Testis (tissue), 2 donors: ENCODE measurements at regions not wholly inside any gene's neighbourhood (a gene's known extent, or its start where the extent isn't known, plus 50 kb on each side); places are given as distances from the start of the nearest gene placed in this dataset.

Source experiments
- DNase-seq: peaks from one replicate; pipeline ENCODE4 v3.0.0-alpha.2; 2019
- H3K27ac ChIP-seq, 2 donors: fragments of 200-600 bp; sonication (generic); one replicate each; pipeline ENCODE4 v1.5.1; 2019
- H3K27me3 ChIP-seq: fragments of 200-600 bp; sonication (generic); one replicate; pipeline ENCODE4 v1.5.1; 2019
- H3K36me3 ChIP-seq: fragments of 200-600 bp; sonication (generic); one replicate; pipeline ENCODE4 v1.5.1; 2017; ENCODE audit warnings: low read depth; ENCODE audit errors: missing control alignments
- H3K4me1 ChIP-seq: fragments of 200-600 bp; sonication (generic); one replicate; pipeline ENCODE4 v1.5.1; 2019
- H3K4me3 ChIP-seq, 2 donors: fragments of 200-600 bp; sonication (generic); one replicate each; pipeline ENCODE4 v1.5.1; 2017 to 2019
- H3K9me3 ChIP-seq: fragments of 200-600 bp; sonication (generic); one replicate; pipeline ENCODE4 v1.5.1; 2017
- CTCF ChIP-seq, 3 experiments: fragments of 450-650 bp in 2 of 3; fragments of 200-600 bp in 1 of 3; sonication (generic) in 1 of 3; IDR thresholded peaks; one replicate each; pipeline ENCODE4 v1.5.1; 2016 to 2019; ENCODE audit warnings: antibody characterized with exemption in 3 of 3, mild to moderate bottlenecking in 2 of 3, moderate library complexity in 1 of 3
- POLR2A ChIP-seq: fragments of 450-650 bp; IDR thresholded peaks from one replicate; pipeline ENCODE4 v1.6.1; 2017; ENCODE audit warnings: antibody characterized with exemption, mild to moderate bottlenecking, moderate library complexity
- WGBS, 2 donors: methylation state at CpG; one replicate each; pipeline ENCODE4 v1.1.5; 2018; 5-methylcytosine and 5-hydroxymethylcytosine counted together
- intact Hi-C: fragments of 100-400 bp; cut with DNase I; formaldehyde crosslinking; loops from one replicate; pipeline ENCODE4 v1.15.1; 2023; ENCODE audit warnings: low total_unique reads

DNA sequence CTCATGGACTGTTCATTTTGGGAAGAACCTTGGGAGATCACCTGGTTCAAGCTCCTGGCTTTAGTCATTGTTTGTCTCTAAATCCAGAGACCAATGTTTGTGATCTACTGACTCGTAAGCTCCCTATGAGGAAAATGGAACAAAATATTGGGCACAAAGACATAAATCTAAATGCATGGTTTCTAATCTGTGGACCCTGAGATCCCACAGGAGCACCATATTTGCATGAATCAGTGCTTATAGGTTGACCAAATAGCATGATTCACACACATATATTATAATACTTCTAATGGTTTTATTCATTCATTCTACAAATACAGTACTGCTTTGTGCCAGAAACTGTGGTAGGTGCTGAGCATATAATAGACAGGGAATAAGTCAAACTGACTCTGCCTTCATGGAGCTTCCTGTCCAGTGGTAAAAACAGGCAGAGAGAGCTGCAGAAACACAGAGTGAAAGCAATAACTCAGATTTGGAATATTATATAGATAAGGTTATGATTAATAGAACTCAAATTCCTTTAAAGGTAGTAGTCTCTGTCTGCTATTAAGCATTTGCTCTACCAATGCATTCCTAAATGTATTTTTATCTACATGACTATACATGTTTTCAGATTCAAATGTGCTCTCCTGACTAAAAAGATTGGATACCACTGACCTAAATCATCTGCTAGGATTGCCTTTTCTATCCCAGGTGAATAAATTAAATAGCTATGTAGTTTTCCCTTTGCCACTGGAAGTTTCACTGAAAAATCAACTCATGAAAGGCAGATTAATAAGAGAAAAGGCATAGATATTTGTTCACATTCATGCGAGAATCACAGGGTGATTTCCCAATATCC is 198.6 kb upstream of the CAMK1G start:
- H3K27ac ChIP-seq = no peak overlapping the region
- H3K27me3 ChIP-seq = no peaks in the 10 kb centered on the region
- intact Hi-C loops = no loop called here
- 94 to 95% methylated on average over 2 of the region's 2 CpGs for WGBS, 2 donors
- H3K36me3 ChIP-seq = no peaks in the 10 kb centered on the region
- TF ChIP-seq CTCF (IDR thresholded peaks at IDR 0.05) = no peak
- DNase-seq = no peak
- H3K4me1 ChIP-seq = no peaks in the 10 kb centered on the region
- no peak overlapping the region for H3K4me3 ChIP-seq
- H3K9me3 ChIP-seq = no peaks in the 10 kb centered on the region

DNA sequence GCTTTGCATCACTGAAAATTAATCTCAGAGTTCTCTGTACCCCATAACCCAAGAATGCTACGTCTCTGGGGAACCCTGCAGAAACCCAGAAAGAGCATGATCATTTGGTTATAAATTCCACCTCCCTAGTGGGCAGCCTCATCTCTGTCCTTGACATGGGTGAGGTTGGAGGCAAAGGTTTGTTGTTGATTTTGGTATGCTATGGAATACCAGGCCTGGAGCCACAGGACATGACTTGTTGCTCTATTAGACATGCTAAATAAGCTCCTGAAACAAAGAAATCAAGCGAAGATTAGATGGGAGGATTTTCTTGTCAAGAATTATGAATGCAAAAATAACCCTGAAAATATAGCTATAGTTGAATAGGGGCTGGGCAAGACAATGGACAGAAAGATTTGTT is 197.4 kb upstream of the CAMK1G start:
- TF ChIP-seq POLR2A = no peak
- no peak for TF ChIP-seq CTCF (IDR thresholded peaks at IDR 0.05)
- Histone ChIP-seq H3K4me1 (no peaks in the 10 kb centered on the region), H3K4me3 (no peak overlapping the region), H3K36me3 (no peaks in the 10 kb centered on the region), H3K27me3 (no peaks in the 10 kb centered on the region), H3K27ac (no peak overlapping the region), H3K9me3 (no peaks in the 10 kb centered on the region)
- WGBS, 2 donors = 86 to 89% methylated on average over 2 of the region's 2 CpGs
- intact Hi-C loops = no loop called here
- no peak for DNase-seq

- Histone ChIP-seq H3K36me3 (no peaks in the 10 kb centered on the region), H3K4me3 (no peak overlapping the region), H3K9me3 (no peaks in the 10 kb centered on the region), H3K27ac (no peak overlapping the region), H3K4me1 (no peaks in the 10 kb centered on the region), H3K27me3 (no peaks in the 10 kb centered on the region)
- 90 to 93% methylated on average over 5 of the region's 5 CpGs for whole genome bisulfite sequencing, 2 donors
- no peak for DNase-seq
- no peak for TF ChIP-seq POLR2A
- intact Hi-C loops = no loop called here
Measured at GRCh38 chr1:209387271-209387968, 196.1 kb upstream of the CAMK1G start.

DNA sequence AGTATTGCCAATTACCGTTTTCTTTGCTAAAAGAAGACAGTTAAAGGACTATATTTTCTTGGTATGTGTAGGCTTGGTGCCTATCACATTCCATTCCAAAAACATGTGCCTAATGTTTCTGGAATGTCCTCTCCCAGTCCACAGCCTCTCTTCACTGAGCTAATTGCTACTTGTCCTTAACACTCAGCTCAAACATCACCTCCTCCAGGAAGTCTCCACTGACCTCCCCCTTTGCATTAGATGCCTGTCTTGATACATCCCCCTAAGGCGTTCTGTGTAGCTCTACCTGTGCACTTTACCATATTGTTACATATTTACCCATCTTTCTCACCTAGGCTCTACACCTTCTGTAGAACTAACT is 195.6 kb upstream of the CAMK1G start:
- intact Hi-C loops = no loop called here

More for the DNA sequence above, 195.6 kb upstream of the CAMK1G start:
- Histone ChIP-seq H3K4me1 (no peaks in the 10 kb centered on the region), H3K9me3 (no peaks in the 10 kb centered on the region), H3K27ac (no peak overlapping the region), H3K27me3 (no peaks in the 10 kb centered on the region), H3K4me3 (no peak overlapping the region), H3K36me3 (no peaks in the 10 kb centered on the region)
- no peak for DNase-seq
- 76 to 89% methylated on average over 2 of the region's 2 CpGs for WGBS, 2 donors
- no peak for TF ChIP-seq POLR2A
- no peak for TF ChIP-seq CTCF (IDR thresholded peaks at IDR 0.05)
